H1 (cell line): ENCODE measurements at regions not wholly inside any gene's neighbourhood (a gene's known extent, or its start where the extent isn't known, plus 50 kb on each side); places are given as distances from the start of the nearest gene placed in this dataset.

Experiments used
- CTCF ChIA-PET: fragments of 300-600 bp; sonication (Branson Sonifier 250); formaldehyde crosslinking; loops from one replicate; lab custom pipeline; 2021; ENCODE audit not compliant: partially characterized antibody; lab: Charles Lee
- POLR2A ChIA-PET: fragments of 300-600 bp; sonication (Branson Sonifier 250); formaldehyde crosslinking; loops from one replicate; lab custom pipeline; 2021; ENCODE audit warnings: inconsistent platforms; ENCODE audit not compliant: partially characterized antibody; lab: Charles Lee
- DNase-seq, 2 experiments: peaks; one replicate each; pipeline versions ENCODE4 v3.0.0 to v3.0.0-alpha.2; 2010 to 2022; ENCODE audit warnings: low spot score in 2 of 2, low read depth in 1 of 2, mixed read lengths in 1 of 2
- FAIRE-seq: peaks from 2 replicates; lab custom pipeline; 2011; peaks lifted over from hg19 to GRCh38; lab: Jason Lieb, UNC
- H2AFZ ChIP-seq: 2 replicates; pipeline ENCODE4 v1.8.1; 2012; ENCODE audit warnings: low read length, inconsistent platforms
- H2AK5ac ChIP-seq: 2 replicates; pipeline ENCODE4 v1.6.1; 2013; ENCODE audit warnings: low read depth, low read length
- H2BK120ac ChIP-seq: replicated peaks from 2 replicates; pipeline ENCODE3; 2013; ENCODE audit warnings: low read depth, low read length, inconsistent platforms
- H2BK12ac ChIP-seq: 2 replicates; pipeline ENCODE4 v1.6.1; 2013; ENCODE audit warnings: low read depth, low read length
- H2BK15ac ChIP-seq: 2 replicates; pipeline ENCODE4 v1.6.1; 2013; ENCODE audit warnings: low read length
- H2BK20ac ChIP-seq: 2 replicates; pipeline ENCODE4 v1.6.1; 2013; ENCODE audit warnings: low read length
- H2BK5ac ChIP-seq: 2 replicates; pipeline ENCODE4 v1.6.1; 2013; ENCODE audit warnings: low read depth, low read length
- H3K14ac ChIP-seq: 2 replicates; pipeline ENCODE4 v1.6.1; 2013; ENCODE audit warnings: inconsistent platforms; ENCODE audit not compliant: insufficient read length
- H3K18ac ChIP-seq: 2 replicates; pipeline ENCODE4 v1.6.1; 2013; ENCODE audit warnings: low read length; ENCODE audit errors: extremely low read depth
- H3K23ac ChIP-seq: 2 replicates; pipeline ENCODE4 v1.6.1; 2013; ENCODE audit warnings: inconsistent platforms; ENCODE audit not compliant: insufficient read length
- H3K23me2 ChIP-seq: 2 replicates; pipeline ENCODE4 v1.6.1; 2013; ENCODE audit warnings: low read depth, low read length
- H3K27ac ChIP-seq: 2 replicates; pipeline ENCODE4 v1.6.1; 2011; ENCODE audit warnings: low read depth, low read length, inconsistent platforms
- H3K27me3 ChIP-seq, 4 experiments: replicated peaks in 1 of 4; 1 replicate in 1 of 4; 2 replicates in 3 of 4; pipeline versions ENCODE4 v1.6.1 to v1.8.1; 2011 to 2013; ENCODE audit warnings: low read length in 3 of 4, mild to moderate bottlenecking in 3 of 4, inconsistent platforms in 2 of 4, mixed read lengths in 2 of 4, moderate library complexity in 1 of 4; ENCODE audit not compliant: control insufficient read depth in 3 of 4, insufficient read depth in 3 of 4; ENCODE audit errors: extremely low read depth in 1 of 4
- H3K36me3 ChIP-seq, 4 experiments: 2 replicates each; pipeline versions ENCODE4 v1.6.1 to v1.8.1; 2011 to 2013; ENCODE audit warnings: mild to moderate bottlenecking in 4 of 4, low read length in 3 of 4, moderate library complexity in 2 of 4, control low read depth in 1 of 4, inconsistent platforms in 1 of 4; ENCODE audit not compliant: insufficient read depth in 4 of 4, control insufficient read depth in 2 of 4
- H3K4ac ChIP-seq: replicated peaks from 2 replicates; pipeline ENCODE3; 2013; ENCODE audit warnings: low read length, low read depth, mixed read lengths, inconsistent platforms; ENCODE audit not compliant: insufficient read length
- H3K4me1 ChIP-seq, 4 experiments: replicated peaks in 1 of 4; 1 replicate in 1 of 4; 2 replicates in 3 of 4; pipeline versions ENCODE4 v1.6.1 to v1.8.1; 2011 to 2013; ENCODE audit warnings: low read length in 3 of 4, inconsistent platforms in 2 of 4, mixed read lengths in 1 of 4; ENCODE audit not compliant: insufficient read depth in 4 of 4, control insufficient read depth in 3 of 4
- H3K4me2 ChIP-seq, 2 experiments: 2 replicates each; pipeline versions ENCODE4 v1.6.1 to v1.8.1; 2011 to 2013; ENCODE audit warnings: low read depth in 2 of 2, low read length in 2 of 2, control low read depth in 1 of 2, inconsistent platforms in 1 of 2, mild to moderate bottlenecking in 1 of 2; ENCODE audit not compliant: insufficient read depth in 1 of 2
- H3K4me3 ChIP-seq, 4 experiments: fragments of 200-600, 300-600 bp in 1 of 4; sonication (generic), shearing (Covaris generic), sonication (Bioruptor Twin) in 1 of 4; 2 replicates each; pipeline versions ENCODE4 v1.5.1 to v1.8.1; 2011 to 2016; ENCODE audit warnings: low read length in 4 of 4, low read depth in 3 of 4, control low read depth in 2 of 4, inconsistent platforms in 2 of 4, mild to moderate bottlenecking in 2 of 4, mixed read lengths in 1 of 4, moderate library complexity in 1 of 4; ENCODE audit not compliant: insufficient read depth in 2 of 4; ENCODE audit errors: extremely low read depth in 1 of 4
- H3K56ac ChIP-seq: replicated peaks from 2 replicates; pipeline ENCODE3; 2013; ENCODE audit warnings: low read depth, mild to moderate bottlenecking, mixed read lengths, low read length, inconsistent platforms; ENCODE audit not compliant: insufficient read length
- H3K79me1 ChIP-seq: 2 replicates; pipeline ENCODE4 v1.6.1; 2013; ENCODE audit warnings: low read depth, low read length, control low read depth
- H3K79me2 ChIP-seq, 2 experiments: 2 replicates each; pipeline versions ENCODE4 v1.6.1 to v1.8.1; 2012 to 2013; ENCODE audit warnings: low read length in 2 of 2, mild to moderate bottlenecking in 2 of 2, inconsistent platforms in 1 of 2; ENCODE audit not compliant: insufficient read depth in 2 of 2, control insufficient read depth in 1 of 2
- H3K9ac ChIP-seq, 4 experiments: replicated peaks in 1 of 4; 1 replicate in 1 of 4; 2 replicates in 3 of 4; pipeline versions ENCODE4 v1.6.1 to v1.8.1; 2011 to 2013; ENCODE audit warnings: low read depth in 3 of 4, low read length in 3 of 4, control low read depth in 2 of 4, mild to moderate bottlenecking in 2 of 4, moderate library complexity in 2 of 4, inconsistent platforms in 1 of 4; ENCODE audit errors: extremely low read depth in 1 of 4
- H3K9me3 ChIP-seq, 2 experiments: 2 replicates each; pipeline versions ENCODE4 v1.6.1 to v1.8.1; 2012 to 2013; ENCODE audit warnings: mild to moderate bottlenecking in 2 of 2, moderate library complexity in 2 of 2, control low read depth in 1 of 2, inconsistent platforms in 1 of 2, low read depth in 1 of 2, low read length in 1 of 2, mixed read lengths in 1 of 2; ENCODE audit not compliant: insufficient read depth in 2 of 2
- H4K20me1 ChIP-seq, 2 experiments: replicated peaks in 1 of 2; 2 replicates each; pipeline versions ENCODE3 to v1.8.1; 2011 to 2013; ENCODE audit warnings: inconsistent platforms in 2 of 2, low read length in 2 of 2, mild to moderate bottlenecking in 1 of 2; ENCODE audit not compliant: insufficient read depth in 2 of 2, control insufficient read depth in 1 of 2
- H4K5ac ChIP-seq: 2 replicates; pipeline ENCODE4 v1.6.1; 2013; ENCODE audit warnings: low read length, low read depth, mixed read lengths, inconsistent platforms; ENCODE audit not compliant: insufficient read length
- H4K8ac ChIP-seq: 2 replicates; pipeline ENCODE4 v1.8.0; 2013; ENCODE audit warnings: mild to moderate bottlenecking, moderate library complexity, low read length, inconsistent platforms; ENCODE audit not compliant: insufficient read depth; ENCODE audit errors: extremely low read depth
- H4K91ac ChIP-seq: replicated peaks from 2 replicates; pipeline ENCODE3; 2013; ENCODE audit warnings: low read length, mixed read lengths, inconsistent platforms; ENCODE audit not compliant: insufficient read length
- EP300 ChIP-seq, 2 experiments: IDR thresholded peaks; 1 replicate in 1 of 2; 2 replicates in 1 of 2; pipeline ENCODE4 v1.6.1; 2011 to 2012; ENCODE audit warnings: low read depth in 2 of 2, low read length in 2 of 2, mild to moderate bottlenecking in 2 of 2, borderline replicate concordance in 1 of 2, inconsistent platforms in 1 of 2, moderate library complexity in 1 of 2
- HDAC2 ChIP-seq, 2 experiments: fragments of 300-600 bp in 1 of 2; sonication (generic) in 1 of 2; IDR thresholded peaks; 2 replicates each; pipeline ENCODE4 v1.6.1; 2011 to 2012; ENCODE audit warnings: low read depth in 2 of 2, low read length in 2 of 2, mild to moderate bottlenecking in 2 of 2, moderate library complexity in 2 of 2, borderline replicate concordance in 1 of 2, inconsistent platforms in 1 of 2
- RBBP5 ChIP-seq: IDR thresholded peaks from 2 replicates; pipeline ENCODE4 v1.7.1; 2012; ENCODE audit warnings: low read depth, mild to moderate bottlenecking, inconsistent platforms, low read length, moderate library complexity, borderline replicate concordance
- WGBS, 2 experiments: shearing (Covaris generic) in 1 of 2; methylation state at CpG; one replicate each; pipeline versions ENCODE4 v1.1.6 to v1.1.7; 2013 to 2015; ENCODE audit warnings: low lambda C conversion rate in 2 of 2, mixed read lengths in 2 of 2, inconsistent platforms in 1 of 2, low coverage in 1 of 2, missing lambda C conversion rate in 1 of 2; ENCODE audit not compliant: insufficient replicate concordance in 2 of 2, insufficient coverage in 1 of 2, insufficient read length in 1 of 2; ENCODE audit errors: extremely low coverage in 1 of 2, missing lambda C conversion rate in 1 of 2; 5-methylcytosine and 5-hydroxymethylcytosine counted together
- TF ChIP-seq, protein P1 (sequence below): IDR thresholded peaks from 2 replicates; pipeline ENCODE4 v1.6.1; 2011; ENCODE audit warnings: low read length, improper control_type of control experiment
- TF ChIP-seq, protein P2 (sequence below), 3 experiments: IDR thresholded peaks; 1 replicate in 2 of 3; 2 replicates in 1 of 3; pipeline versions ENCODE4 v1.5.1 to v1.6.1; 2011; ENCODE audit warnings: low read length in 3 of 3, mild to moderate bottlenecking in 3 of 3, inconsistent platforms in 2 of 3, low read depth in 1 of 3, moderate library complexity in 1 of 3; ENCODE audit not compliant: insufficient read depth in 1 of 3; ENCODE audit errors: control extremely low read depth in 1 of 3

DNA sequence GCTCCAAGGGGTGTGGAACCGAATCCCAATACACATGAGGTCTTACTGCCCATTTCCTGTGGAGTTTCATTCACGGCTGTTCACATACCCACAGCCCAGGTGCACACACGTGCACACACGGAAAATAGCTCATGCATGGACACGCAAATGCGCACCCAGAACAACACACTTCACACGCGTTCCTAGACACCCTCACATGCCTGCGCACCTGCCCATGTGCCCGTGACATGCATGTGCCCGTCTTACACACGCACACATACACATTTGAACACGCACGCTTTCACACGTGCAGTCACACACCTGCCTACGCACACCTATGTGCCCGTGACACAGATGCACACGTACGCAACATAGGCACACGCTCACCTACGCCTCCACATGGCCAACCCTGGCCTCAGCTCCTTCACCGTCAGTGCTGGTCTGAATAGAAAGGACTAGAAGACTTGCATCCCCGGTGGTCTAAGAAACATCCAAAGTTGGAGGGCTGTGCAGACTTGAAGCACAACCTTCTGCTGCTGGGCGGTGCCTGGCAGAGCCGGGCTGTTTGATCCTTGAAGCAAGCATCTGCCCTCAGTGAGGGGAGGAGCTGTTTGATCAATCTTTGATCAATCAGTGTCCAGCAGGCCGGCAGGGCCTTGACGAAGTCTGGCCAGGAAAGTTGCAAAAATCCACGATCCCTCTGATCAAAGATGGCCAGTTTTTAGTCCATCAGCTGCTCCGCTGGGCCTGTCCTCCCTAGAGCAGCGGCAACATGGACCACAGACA lies 164.7 kb downstream of the OLFM1 start:
- Histone ChIP-seq H2BK120ac (no peak overlapping the region), H4K20me1 (no peaks in the 10 kb centered on the region), H3K4ac (peak overlapping the region; percentile 63), H3K79me1 (no peaks in the 10 kb centered on the region), H3K23ac (no peak overlapping the region), H3K9ac (no peak overlapping the region), H2BK5ac (peak overlapping the region; percentile 60), H3K4me3 (no peak overlapping the region), H2AFZ (no peak overlapping the region), H2BK12ac (peak overlapping the region; percentile 99; the same call in 1 of the 2 replicates), H4K91ac (peak overlapping the region; percentile 45), H3K27me3 (peaks cover 0 to 8% (median 0%) of the 10 kb centered on the region in 4 experiments; a peak in 3 of 7 replicates), H3K4me1 (peaks cover 4 to 20% (median 17%) of the 10 kb centered on the region in 4 experiments), H4K5ac (no peak overlapping the region), H2BK20ac (peak overlapping the region; percentile 56; the same call in 1 of the 2 replicates), H3K4me2 (no peak overlapping the region), H2BK15ac (peak overlapping the region; percentile 97; the same call in 1 of the 2 replicates), H3K23me2 (no peaks in the 10 kb centered on the region), H3K18ac (no peak overlapping the region), H3K27ac (no peak overlapping the region), H3K9me3 (no peaks in the 10 kb centered on the region), H2AK5ac (peak overlapping the region; percentile 100), H3K36me3 (no peaks in the 10 kb centered on the region), H4K8ac (no peak overlapping the region), H3K14ac (no peak overlapping the region), H3K79me2 (no peaks in the 10 kb centered on the region), H3K56ac (no peak overlapping the region)
- ChIA-PET POLR2A (no interaction called here), CTCF (interaction anchor here (0.7 to 1.8 kb wide), 10 partner anchors 9 to 494 kb away, joined by 3 to 6 read pairs (median 3); no protein-coding TSS in a partner anchor)
- 90% methylated on average over 30 of the region's 30 CpGs; no CpG with 5 or more reads in 1 of the 2 experiments for WGBS, 2 experiments
- FAIRE-seq (no peak), DNase-seq (no peak)
- TF ChIP-seq HDAC2 (IDR thresholded peaks at IDR 0.05; ENCODE audit: borderline replicate concordance in 1 of 2, low read depth in 2 of 2, low read length in 2 of 2) (no peak), EP300 (IDR thresholded peaks at IDR 0.05; ENCODE audit: borderline replicate concordance in 1 of 2, low read depth in 2 of 2, low read length in 2 of 2) (no peak), RBBP5 (no peak)
- TF ChIP-seq, protein P1, sequence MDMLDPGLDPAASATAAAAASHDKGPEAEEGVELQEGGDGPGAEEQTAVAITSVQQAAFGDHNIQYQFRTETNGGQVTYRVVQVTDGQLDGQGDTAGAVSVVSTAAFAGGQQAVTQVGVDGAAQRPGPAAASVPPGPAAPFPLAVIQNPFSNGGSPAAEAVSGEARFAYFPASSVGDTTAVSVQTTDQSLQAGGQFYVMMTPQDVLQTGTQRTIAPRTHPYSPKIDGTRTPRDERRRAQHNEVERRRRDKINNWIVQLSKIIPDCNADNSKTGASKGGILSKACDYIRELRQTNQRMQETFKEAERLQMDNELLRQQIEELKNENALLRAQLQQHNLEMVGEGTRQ: no peak
- TF ChIP-seq, protein P2, sequence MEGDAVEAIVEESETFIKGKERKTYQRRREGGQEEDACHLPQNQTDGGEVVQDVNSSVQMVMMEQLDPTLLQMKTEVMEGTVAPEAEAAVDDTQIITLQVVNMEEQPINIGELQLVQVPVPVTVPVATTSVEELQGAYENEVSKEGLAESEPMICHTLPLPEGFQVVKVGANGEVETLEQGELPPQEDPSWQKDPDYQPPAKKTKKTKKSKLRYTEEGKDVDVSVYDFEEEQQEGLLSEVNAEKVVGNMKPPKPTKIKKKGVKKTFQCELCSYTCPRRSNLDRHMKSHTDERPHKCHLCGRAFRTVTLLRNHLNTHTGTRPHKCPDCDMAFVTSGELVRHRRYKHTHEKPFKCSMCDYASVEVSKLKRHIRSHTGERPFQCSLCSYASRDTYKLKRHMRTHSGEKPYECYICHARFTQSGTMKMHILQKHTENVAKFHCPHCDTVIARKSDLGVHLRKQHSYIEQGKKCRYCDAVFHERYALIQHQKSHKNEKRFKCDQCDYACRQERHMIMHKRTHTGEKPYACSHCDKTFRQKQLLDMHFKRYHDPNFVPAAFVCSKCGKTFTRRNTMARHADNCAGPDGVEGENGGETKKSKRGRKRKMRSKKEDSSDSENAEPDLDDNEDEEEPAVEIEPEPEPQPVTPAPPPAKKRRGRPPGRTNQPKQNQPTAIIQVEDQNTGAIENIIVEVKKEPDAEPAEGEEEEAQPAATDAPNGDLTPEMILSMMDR (IDR thresholded peaks at IDR 0.05; ENCODE audit: control extremely low read depth in 1 of 3, insufficient read depth in 1 of 3, low read depth in 1 of 3, low read length in 3 of 3): peak in 1 of 3 experiments; percentile 37; a peak in 1 of 4 replicates
